Midbrain (tissue), 1 donor: ENCODE measurements at regions not wholly inside any gene's neighbourhood (a gene's known extent, or its start where the extent isn't known, plus 50 kb on each side); places are given as distances from the start of the nearest gene placed in this dataset.

Experiments
- DNase-seq: peaks from one replicate; lab custom pipeline; 2025; lab: John Stamatoyannopoulos, UW

DNA sequence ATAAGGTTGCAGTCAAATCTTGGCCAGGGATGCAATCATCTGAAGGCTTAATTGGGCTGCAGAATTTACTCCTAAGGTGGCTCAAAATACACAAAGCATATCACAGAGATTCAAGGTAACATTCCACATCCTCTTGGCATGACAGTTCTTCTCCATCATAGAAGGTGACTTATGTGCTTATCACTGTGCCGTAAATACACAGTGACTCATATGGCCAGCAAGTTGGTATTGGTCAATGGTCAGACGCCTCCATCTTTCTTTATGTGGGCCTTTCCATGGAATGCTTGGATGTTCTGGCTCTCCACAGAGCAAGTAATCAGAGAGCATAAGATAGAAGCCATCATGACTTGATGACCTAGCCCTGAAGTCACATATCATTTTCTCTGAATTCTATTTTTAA is 168.8 kb upstream of the ST8SIA2 start:
- no peak for DNase-seq

DNA sequence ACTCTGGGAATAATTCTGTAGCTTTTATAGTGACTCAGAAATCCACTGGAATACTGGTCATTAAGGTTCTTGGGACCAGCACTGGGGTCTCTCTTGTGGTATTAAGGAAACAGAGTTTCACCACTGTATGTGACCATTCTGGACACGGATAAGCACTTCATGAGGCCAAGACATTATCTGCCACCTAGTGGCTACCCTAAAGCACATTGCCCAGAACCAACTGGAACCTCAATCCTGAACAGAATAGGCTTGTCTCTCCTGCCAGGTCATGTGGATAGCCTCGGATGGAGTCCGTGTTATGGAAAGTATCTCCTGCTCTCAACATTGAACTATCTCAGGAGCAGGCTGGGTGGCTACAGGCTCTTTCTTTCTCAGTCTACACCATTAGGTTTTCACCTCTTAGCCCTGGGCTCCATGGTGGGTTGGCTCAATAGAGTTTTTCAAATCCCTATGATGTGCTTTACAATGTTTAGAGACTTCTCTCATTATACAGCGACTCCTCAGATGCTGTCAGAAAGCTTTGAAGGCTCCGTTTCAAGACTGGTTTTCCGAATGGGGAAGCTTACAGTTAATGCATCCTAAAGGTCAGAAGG is 167.6 kb upstream of the ST8SIA2 start:
- DNase-seq: peak; percentile 53

DNA sequence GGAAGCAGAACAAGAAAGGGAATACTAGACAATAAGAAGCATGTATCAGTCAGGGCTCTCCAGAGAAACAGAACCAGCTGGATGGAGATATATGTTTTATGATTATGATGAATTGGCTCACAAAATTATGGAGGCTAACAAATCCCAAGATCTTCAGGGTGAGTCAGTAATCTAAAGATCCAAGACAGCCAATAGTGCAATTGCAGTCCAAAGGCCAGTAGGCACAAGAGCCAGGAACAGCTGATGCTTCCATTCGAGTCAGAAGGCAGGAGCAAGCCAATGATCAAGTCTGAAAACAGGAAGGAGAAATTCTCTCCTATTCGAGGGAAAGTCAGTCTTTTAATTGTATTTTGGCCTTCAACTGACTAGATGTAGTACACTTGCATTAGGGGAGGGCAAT is 164.9 kb upstream of the ST8SIA2 start:
- DNase-seq: no peak

DNA sequence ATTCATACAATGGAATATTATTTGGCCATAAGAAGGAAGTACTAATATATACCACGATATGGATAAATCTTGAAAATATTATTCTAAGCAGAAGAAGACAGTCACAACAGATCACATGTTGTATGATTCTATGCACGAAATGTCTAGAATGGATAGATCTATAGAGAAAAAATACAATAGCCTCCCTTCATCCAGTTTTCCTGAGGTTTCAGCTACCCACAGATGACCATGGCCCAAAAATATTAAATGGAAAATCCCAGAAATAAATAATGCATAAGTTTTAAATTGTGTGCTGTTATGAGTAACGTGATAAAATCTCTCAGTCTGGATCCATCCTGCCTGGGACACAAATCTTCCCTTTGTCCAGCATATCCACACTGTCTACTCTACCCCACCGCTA is 162.2 kb upstream of the ST8SIA2 start:
- DNase-seq: no peak

DNA sequence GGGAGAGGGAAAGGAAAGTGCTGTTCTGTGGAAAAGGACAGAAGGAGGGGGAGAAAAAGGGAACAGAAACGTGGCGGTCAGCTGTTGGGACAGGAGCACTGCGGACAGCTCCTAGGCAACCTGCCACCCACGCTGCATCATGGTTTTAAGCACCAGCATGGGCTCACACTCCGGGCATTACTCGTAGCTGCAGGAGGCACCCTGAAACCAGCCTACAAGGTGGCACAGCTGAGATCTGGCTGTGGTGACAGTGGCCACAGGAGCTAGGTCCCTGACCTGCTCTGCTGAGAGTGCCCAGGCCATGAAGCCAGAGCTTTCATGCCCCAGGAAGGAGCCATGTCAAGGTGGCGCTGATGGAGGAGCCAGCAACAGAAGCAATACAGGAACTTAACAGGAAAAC is 161.4 kb upstream of the ST8SIA2 start:
- DNase-seq: no peak

DNA sequence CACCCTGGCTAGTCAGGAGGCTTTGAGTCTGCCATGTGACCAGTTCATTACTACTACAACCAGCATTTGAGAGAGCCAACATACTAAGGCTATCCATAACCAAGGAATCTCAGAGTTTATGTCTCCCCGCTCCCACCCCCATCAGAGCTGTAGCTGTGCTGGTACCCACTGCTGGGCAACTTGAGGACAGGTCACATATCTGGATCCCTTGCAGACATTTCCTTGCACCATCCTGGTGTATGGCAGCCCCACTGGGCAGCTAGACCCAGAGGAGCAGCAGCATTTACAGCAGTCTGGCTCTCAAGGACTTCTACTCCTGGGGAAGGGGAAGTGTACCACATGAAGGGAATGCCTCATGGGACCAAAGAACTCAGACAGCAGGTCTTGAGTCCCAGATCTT is 160.8 kb upstream of the ST8SIA2 start:
- no peak for DNase-seq

DNA sequence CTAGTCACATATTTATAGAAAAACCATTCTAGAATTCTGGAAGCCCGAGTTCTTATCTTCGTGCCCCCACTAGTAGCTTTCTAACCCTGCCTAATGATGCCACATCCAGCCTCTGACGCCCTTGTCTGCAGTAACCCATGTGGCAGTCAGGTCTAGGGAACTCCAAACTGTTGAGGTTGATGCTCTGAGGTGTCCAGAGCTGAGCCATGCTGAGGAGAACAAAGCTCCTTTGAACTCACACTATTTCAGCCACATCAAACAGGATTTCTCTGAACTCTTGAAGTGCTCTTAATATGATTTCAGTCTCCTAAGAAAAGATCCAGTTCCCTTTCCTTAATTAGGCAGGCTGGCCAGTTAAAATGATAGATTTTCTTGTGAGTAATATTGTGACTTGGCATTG is 150.5 kb upstream of the ST8SIA2 start:
- no peak for DNase-seq

DNA sequence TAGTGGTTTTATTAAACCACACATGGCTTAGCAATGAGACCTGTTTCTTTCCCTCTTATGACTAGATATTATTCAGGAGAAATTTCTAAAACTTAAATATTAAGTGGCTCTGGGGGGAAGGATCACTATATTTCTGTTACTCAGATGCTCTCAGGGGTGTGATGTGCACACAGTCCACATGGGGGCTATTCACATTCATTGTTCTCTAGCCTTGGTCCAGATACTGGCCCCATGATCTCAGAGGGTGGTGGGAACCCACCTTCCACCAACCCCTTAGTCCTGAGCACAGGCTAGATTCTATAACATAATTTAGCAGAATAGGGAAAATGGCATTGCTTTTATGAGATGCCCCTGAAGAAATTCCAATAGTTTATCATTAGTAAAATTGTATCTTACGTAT is 149.0 kb upstream of the ST8SIA2 start:
- DNase-seq: no peak

DNA sequence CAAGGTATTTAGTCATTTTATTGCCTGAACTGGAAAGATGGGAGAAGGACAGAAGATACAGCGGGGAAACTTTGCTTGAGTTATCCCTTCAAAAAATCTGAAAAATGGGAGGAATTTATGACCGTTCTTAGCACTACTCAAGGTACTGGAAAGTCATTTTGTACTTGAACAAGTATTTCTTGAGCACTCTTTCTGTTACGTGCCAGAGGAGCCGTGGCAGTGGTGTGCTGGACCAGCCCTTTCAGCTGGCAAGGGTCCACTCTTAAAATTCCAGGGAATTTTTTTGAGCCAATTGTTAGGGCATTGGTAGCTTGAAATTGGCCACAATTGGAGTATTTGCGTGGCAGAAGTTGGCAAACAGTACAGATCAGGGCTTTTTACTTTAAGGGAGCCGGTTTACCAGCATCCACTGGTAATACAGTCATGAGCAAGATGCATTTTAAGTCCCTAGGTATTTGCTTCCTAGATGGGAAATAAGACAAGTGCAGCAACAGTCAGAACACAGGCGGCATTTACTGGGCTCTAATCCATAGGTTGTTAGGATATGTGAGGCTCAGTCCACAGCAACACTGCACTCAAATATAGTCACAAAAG is 145.9 kb upstream of the ST8SIA2 start:
- no peak for DNase-seq

DNA sequence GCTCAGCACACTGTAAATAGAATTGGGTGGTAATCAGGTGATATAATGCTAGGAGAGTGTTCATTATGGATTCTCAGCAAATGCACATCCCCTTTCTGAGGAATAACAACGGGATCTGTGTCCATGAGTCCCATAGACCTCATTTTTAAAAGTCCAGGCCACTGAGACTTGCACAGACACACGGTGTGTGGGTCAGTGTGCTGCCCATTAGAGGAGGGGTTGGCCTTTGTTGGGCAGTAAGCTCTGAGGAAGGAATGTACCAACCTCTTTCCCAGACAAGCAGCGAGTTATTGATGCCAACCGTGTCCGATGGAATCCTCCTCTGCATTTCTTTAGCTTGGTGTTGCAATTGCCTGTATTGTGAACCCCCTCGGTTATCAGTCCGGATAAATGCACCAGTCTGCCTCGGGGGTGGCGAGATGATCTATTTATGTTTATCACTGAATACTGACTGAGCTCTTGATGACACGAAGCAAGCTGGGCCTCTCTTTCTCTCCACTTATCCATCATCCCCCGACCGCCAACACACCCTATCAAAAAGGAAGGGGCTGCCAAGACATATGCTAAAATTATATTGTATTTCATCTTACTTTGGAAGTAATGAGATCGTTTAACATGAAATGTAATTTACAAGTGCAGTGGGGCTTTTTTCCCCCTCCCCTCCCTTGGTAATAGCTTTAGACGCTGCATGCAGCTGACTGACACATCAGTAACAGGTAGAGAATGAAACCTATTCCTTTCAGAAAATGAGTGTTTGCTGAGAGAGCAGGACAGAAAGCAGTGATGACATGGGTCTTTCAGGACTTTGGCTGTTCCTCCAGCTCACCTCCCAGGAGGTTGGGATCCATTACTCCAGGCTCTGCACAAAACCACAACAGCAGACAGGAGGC is 126.6 kb upstream of the ST8SIA2 start:
- no peak for DNase-seq

DNA sequence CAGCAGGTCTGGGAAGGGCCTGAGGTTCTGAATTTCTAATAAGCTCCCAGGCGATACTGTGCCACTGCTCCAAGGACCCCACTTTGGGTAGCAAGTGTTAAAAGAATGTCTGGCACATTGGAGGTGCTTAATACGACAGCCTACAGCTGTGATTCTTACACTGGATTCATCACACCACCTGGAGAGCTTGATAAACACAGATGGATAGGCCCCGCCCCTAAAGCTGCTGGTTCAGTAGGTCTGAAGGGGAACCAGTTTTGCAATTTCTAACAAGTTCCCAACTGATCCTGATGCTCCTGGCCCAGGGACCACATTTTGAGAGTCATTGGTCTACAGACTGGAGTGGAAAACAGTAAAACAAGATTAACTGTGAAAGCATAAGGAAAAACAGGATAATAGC is 124.8 kb upstream of the ST8SIA2 start:
- DNase-seq: no peak

DNA sequence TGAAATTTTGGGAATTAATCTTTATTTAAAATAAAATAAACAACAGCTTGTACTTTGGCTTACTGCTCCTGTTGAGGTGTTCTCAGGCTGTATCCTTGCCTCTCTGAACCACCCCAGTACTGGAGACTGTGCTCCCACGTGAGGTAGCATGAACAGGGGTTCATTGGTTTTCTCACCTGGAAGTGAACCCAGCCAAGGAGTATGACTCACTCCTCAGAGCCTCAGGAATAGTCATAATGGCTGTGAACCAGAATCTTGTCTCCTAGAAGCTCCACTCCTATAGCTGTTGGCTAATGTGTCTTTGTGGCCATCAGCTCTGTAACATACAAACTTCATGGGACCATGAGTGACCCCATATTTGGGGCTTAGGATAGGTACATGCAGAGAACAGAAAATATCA is 122.5 kb upstream of the ST8SIA2 start:
- no peak for DNase-seq

DNA sequence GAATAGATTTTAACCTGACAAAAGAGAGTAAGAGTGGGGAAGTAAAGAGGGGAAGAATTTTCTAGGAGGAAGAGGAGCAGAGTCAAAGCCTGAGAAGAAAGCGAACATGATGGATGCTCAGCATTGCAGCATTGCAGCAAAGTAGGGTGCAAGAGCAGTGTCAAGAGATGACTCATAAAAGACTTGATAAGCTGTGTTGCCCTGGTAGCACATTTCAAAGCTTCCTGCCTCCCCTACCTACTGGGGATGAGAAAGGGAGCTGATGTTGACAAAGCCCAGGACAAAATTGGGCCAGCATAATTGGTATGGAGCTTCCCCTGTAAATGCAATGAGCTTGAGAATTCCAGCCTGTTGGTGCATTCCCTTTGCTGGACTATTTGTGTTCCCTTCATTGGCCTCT is 121.6 kb upstream of the ST8SIA2 start:
- DNase-seq: no peak

DNA sequence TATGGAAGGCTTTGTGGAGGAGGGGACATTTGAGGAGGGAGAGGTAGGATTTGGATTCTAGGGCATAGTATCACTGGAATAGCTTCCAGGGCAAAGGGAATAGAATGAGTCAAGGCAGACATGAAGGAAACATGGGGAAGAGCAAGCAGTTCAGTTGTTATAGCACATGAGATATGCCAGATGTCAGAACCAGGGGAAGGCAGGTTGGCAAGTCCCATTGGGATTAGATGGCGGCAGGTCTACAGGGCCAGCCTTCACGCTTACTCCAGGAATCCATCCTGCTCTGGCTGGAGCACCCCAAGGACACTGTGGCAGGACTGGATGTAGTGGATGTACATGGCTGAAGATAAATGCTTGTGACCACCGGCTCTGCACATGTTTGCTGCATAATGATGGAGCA is 120.4 kb upstream of the ST8SIA2 start:
- no peak for DNase-seq

DNA sequence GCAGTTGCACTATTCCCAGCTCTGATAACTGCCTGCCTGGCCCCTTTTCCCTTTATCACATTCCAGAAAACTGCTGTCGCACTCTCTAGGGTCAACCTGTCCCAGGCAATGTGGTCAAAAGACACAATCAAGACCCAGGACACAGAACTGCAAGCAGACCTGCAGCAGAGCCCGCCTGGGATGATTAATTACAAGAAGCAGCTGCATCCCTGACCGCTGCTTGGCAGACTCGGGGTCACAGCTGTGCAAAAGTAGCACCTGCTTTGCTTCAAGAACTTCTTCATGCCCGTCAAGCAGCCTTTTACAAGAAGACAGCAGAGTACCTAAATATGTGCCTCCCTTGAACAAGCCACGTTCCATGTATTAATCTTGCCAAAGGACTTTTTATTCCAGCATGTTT is 120.0 kb upstream of the ST8SIA2 start:
- DNase-seq: no peak

DNA sequence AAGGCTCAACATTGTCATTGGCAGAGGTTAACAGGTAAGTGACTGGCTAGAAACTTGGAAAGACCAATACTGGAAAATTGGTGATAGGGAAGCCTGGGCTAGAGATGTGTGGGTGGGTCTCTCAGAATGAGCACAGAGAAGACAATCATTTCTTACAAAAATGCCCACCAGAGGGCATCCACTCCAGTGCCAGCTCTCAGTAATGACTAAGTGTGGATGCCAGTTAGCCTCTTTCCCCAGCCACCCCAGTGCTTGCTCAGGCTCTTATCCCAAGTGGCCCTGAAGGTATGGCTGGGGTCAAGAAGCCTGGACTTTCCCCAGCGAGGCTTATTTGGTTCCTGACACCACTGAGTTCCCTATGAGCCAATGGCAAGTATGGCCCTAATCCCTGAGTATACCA is 115.9 kb upstream of the ST8SIA2 start:
- peak; percentile 5 for DNase-seq

DNA sequence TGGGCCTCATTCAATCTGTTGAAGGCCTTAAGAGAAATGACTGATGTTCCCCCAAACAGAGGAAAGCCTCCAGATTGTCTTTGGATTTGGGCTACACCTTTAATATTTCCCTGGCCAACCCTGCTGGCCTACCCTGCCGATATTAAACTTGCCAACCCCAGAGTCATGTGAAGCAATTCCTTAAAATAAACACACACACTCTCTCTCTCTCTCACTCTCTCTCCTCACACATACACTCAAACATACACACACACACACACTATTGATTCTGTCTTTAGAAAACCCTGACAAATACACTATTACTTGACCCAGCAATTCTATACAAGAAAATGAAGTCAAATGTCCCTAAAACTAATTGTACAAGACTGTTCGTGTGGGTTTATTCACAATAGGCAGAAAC is 109.9 kb upstream of the ST8SIA2 start:
- DNase-seq: no peak

DNA sequence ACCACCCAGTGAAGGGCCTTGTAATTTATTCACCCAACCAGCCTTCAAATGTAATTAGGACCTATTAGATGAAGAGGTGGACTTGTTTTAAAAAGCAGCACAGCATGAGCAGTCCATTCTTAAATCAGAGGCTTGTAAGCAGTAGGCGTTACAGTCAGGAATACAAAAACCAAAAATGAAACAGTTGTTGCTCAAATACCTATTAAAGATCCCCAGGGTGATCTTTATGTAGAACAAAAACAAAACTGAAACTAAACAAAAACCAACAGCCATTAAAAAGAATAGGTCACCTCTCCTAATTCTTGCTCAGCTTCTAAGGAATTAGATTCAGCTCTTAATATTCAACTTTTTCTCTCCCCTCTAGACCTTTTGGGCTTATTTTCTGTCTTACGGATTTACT is 104.9 kb upstream of the ST8SIA2 start:
- DNase-seq: no peak

DNA sequence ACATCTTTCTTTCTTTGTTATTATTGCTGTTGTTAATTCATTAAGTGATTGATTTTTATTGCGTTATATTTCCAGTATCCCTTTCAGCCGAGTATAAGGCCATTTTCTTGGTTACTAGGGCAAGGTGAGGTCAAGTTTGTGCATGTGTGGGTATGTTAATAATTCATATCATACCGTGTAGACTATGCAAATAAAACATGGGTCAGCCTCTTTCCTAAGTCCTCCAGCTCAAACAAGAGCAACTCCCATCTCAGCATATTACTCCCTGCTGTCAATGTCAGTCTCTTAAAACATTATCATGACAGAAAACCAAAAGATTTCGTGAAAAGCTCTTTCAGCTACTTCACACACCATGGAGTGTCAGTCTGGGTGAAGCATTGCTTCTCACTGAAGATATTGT is 103.9 kb upstream of the ST8SIA2 start:
- no peak for DNase-seq

DNA sequence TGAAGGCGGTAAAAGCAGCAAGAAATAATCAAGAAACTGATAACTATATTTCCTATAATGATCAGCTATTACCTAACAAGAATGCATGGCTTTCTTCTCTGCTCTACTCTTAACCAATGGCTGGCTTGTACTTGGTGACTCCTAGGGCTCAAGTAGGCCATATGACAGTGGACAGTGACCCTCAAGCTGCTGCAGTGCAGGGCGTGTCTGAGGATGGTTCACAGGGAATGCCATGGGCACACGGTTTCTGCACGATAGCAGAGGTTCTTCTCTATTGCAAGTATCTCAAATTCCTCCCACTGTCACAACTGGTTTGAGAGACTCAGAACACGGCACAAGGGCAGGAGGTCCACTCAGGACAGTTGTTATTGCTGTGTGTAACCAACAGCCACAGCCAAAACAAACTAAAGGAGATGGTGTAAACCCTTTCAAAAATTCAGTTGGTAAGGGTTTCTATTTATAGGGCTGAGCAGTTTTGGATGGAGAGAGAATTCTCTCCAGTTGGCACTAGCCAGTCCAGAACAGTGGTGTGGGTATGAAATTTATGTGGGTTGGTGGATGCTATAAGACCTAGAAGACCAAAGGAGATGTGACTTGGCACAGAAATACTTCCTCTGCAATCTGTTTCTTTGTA is 103.2 kb upstream of the ST8SIA2 start:
- no peak for DNase-seq

DNA sequence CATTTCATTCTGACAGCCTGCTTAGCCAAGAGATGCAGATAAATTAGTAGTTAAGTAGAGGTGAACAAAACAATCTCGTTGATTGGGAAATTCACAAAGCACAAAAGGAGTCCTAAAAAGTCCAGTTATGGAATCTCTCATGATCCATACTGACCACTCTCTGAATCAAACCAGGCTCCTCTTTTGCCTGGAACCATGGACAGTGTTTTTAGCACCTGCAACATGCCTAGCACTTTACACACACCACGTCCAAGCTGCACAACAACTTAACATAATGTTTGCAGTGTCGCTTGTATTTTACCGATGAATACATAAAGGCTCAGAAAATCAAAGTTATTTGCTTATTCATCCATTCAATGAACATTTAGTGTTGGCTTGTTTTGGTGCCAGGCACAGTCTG is 101.8 kb upstream of the ST8SIA2 start:
- no peak for DNase-seq

DNA sequence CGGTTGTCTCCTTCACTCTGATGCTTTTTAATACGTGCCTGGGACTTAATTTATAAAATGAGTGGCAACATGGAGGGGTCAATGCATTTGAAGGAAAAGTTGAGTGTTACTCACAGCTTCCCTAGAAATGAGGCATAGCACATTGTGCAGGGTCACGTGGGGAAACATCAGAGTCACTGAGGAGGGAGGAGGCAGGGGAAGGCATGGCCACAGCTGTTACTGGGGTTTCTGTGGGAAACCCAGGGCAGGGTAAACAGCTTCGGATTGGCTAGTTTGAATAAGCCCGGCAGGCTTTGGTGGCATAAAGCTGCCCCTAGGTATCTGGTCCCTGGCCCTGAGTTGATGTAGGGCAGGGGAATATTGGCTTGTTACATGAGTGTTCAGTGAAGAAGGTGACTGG is 98.9 kb upstream of the ST8SIA2 start:
- no peak for DNase-seq
